ENCODE measurements at regions not wholly inside any gene's neighbourhood (a gene's known extent, or its start where the extent isn't known, plus 50 kb on each side); places are given as distances from the start of the nearest gene placed in this dataset.

GRCh38 chr6:85747666-85748065 lies 105.0 kb upstream of the SYNCRIP start:
- peak overlapping the region; percentile 52 for H3K4me3 ChIP-seq
- DNase-seq (ENCODE audit: low spot score) (no peak), ATAC-seq (ENCODE audit: insufficient number of reproducible peaks, low FRiP score, low read depth) (no peak)
- no peaks in the 10 kb centered on the region for H3K9me3 ChIP-seq
- H3K36me3 ChIP-seq, result no peaks in the 10 kb centered on the region
- peak overlapping the region; percentile 42 to 64 for H3K27ac ChIP-seq
- H3K27me3 ChIP-seq (replicated peaks; ENCODE audit: insufficient read depth), result no peaks in the 10 kb centered on the region
- TF ChIP-seq CTCF (IDR thresholded peaks at IDR 0.05), result no peak
- H3K4me1 ChIP-seq (ENCODE audit: control insufficient read depth in 1 of 2, low read depth in 2 of 2), result peaks cover 7% of the 10 kb centered on the region in 2 donors

- no peaks in the 10 kb centered on the region for H3K27me3 ChIP-seq (replicated peaks; ENCODE audit: insufficient read depth)
- ATAC-seq (ENCODE audit: insufficient number of reproducible peaks, low FRiP score, low read depth) (no peak), DNase-seq (ENCODE audit: low spot score) (no peak)
- H3K9me3 ChIP-seq, result no peaks in the 10 kb centered on the region
- no peak for TF ChIP-seq CTCF (IDR thresholded peaks at IDR 0.05)
- peak overlapping the region; percentile 42 to 64 for H3K27ac ChIP-seq
- H3K4me3 ChIP-seq, result peak overlapping the region; percentile 52
- H3K36me3 ChIP-seq, result no peaks in the 10 kb centered on the region
- peaks cover 7% of the 10 kb centered on the region in 2 donors for H3K4me1 ChIP-seq (ENCODE audit: control insufficient read depth in 1 of 2, low read depth in 2 of 2)
These were observed 104.4 kb upstream of the SYNCRIP start for GRCh38 chr6:85747093-85747492.

- no peaks in the 10 kb centered on the region for H3K36me3 ChIP-seq
- peaks cover 7% of the 10 kb centered on the region in 2 donors for H3K4me1 ChIP-seq (ENCODE audit: control insufficient read depth in 1 of 2, low read depth in 2 of 2)
- H3K4me3 ChIP-seq, result no peak overlapping the region
- no peaks in the 10 kb centered on the region for H3K27me3 ChIP-seq (replicated peaks; ENCODE audit: insufficient read depth)
- TF ChIP-seq CTCF (IDR thresholded peaks at IDR 0.05), result no peak
- H3K9me3 ChIP-seq, result no peaks in the 10 kb centered on the region
- no peak overlapping the region for H3K27ac ChIP-seq
- no peak for ATAC-seq (ENCODE audit: insufficient number of reproducible peaks, low FRiP score, low read depth)
- no peak for DNase-seq (ENCODE audit: low spot score)
These were observed 101.8 kb upstream of the SYNCRIP start for GRCh38 chr6:85744433-85744970.

- DNase-seq (ENCODE audit: low spot score) (no peak), ATAC-seq (ENCODE audit: insufficient number of reproducible peaks, low FRiP score, low read depth) (no peak)
- Histone ChIP-seq H3K9me3 (no peaks in the 10 kb centered on the region), H3K4me3 (no peak overlapping the region), H3K4me1 (ENCODE audit: control insufficient read depth in 1 of 2, low read depth in 2 of 2) (no peaks in the 10 kb centered on the region), H3K27me3 (replicated peaks; ENCODE audit: insufficient read depth) (no peaks in the 10 kb centered on the region), H3K27ac (no peak overlapping the region), H3K36me3 (no peaks in the 10 kb centered on the region)
- TF ChIP-seq CTCF (IDR thresholded peaks at IDR 0.05), result no peak
These were observed 83.5 kb upstream of the SYNCRIP start for GRCh38 chr6:85726206-85726605.

GRCh38 chr6:85715797-85716196 lies 73.1 kb upstream of the SYNCRIP start:
- Histone ChIP-seq H3K27me3 (replicated peaks; ENCODE audit: insufficient read depth) (no peaks in the 10 kb centered on the region), H3K27ac (no peak overlapping the region), H3K4me3 (no peak overlapping the region), H3K36me3 (no peaks in the 10 kb centered on the region), H3K4me1 (ENCODE audit: control insufficient read depth in 1 of 2, low read depth in 2 of 2) (no peaks in the 10 kb centered on the region), H3K9me3 (no peaks in the 10 kb centered on the region)
- ATAC-seq (ENCODE audit: insufficient number of reproducible peaks, low FRiP score, low read depth), result no peak
- no peak for DNase-seq (ENCODE audit: low spot score)
- no peak for TF ChIP-seq CTCF (IDR thresholded peaks at IDR 0.05)

Data from thoracic aorta (tissue), 2 donors.